ENCODE measurements at regions not wholly inside any gene's neighbourhood (a gene's known extent, or its start where the extent isn't known, plus 50 kb on each side); places are given as distances from the start of the nearest gene placed in this dataset.

DNA sequence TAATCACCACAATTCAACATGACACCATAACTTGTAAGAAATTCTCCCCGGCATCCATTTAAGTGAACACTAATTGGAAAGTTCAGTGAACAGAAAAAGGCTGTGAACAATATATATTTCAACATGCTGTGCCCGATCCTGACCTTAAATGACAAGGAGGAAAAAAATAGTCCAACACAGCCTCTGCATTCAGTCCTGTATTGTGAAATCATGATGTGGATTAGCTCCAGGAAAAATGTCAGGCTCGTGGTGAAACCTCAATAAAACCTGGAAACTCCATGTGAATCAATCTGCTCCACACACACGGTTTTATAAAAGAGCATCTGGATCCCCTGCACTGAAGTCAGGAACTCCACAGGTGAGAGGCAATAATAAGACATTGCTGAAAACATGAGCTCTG lies 145.4 kb upstream of the SPOPL start:
- BruUV-seq (replicated peaks): no TSS peak

DNA sequence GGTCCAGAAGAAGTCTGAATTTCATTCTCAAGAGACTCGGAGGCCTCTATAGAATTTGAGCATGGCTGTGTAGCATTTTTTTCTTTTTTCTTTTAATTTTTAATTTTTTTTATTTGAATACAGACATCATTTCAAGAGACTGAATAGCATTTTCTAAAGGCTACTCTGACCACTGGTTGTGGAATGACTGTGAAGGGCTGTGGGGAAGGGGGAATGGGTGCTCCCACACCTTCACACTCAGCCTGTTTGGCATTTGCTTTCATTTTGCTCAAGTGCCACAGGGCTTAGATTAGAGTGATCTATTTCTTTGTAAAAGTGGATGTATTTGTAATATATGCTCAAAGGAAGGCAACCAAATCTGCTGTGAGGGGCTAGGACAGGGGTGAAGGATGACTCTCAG lies 142.0 kb upstream of the SPOPL start:
- H2AFZ ChIP-seq: no peak overlapping the region
- no peaks in the 10 kb centered on the region for H3K9me3 ChIP-seq (ENCODE audit: insufficient read depth, low read depth)
- ChIA-PET POLR2A (ENCODE audit: unreplicated experiment) (no interaction called here), CTCF (no interaction called here)
- no peak overlapping the region for H3K4me3 ChIP-seq
- H3K9me2 ChIP-seq (ENCODE audit: insufficient read depth): no peaks in the 10 kb centered on the region
- BruUV-seq (replicated peaks): no TSS peak
- H3K27me3 ChIP-seq (ENCODE audit: insufficient read depth, low read depth): no peaks in the 10 kb centered on the region
- H4K20me1 ChIP-seq (ENCODE audit: insufficient read depth): no peaks in the 10 kb centered on the region
- no peak overlapping the region for H3K4me2 ChIP-seq
- intact Hi-C loops (cut with micrococcal nuclease; ENCODE audit: unreplicated experiment): no loop called here
- H3K79me2 ChIP-seq (ENCODE audit: low read depth): no peaks in the 10 kb centered on the region
- TF ChIP-seq, protein P1, sequence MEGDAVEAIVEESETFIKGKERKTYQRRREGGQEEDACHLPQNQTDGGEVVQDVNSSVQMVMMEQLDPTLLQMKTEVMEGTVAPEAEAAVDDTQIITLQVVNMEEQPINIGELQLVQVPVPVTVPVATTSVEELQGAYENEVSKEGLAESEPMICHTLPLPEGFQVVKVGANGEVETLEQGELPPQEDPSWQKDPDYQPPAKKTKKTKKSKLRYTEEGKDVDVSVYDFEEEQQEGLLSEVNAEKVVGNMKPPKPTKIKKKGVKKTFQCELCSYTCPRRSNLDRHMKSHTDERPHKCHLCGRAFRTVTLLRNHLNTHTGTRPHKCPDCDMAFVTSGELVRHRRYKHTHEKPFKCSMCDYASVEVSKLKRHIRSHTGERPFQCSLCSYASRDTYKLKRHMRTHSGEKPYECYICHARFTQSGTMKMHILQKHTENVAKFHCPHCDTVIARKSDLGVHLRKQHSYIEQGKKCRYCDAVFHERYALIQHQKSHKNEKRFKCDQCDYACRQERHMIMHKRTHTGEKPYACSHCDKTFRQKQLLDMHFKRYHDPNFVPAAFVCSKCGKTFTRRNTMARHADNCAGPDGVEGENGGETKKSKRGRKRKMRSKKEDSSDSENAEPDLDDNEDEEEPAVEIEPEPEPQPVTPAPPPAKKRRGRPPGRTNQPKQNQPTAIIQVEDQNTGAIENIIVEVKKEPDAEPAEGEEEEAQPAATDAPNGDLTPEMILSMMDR (conservative IDR thresholded peaks at IDR 0.05): no peak
- TF ChIP-seq EZH2 (IDR thresholded peaks at IDR 0.05; ENCODE audit: low read depth): no peak
- no peak for DNase-seq
- H3F3A ChIP-seq (ENCODE audit: insufficient read depth, low read depth): no peaks in the 10 kb centered on the region
- peaks cover 8% of the 10 kb centered on the region for H3K4me1 ChIP-seq (replicated peaks; ENCODE audit: insufficient read depth)
- no peak overlapping the region for H3K27ac ChIP-seq
- H3K36me3 ChIP-seq (ENCODE audit: low read depth): no peaks in the 10 kb centered on the region

More for the DNA sequence above, 145.4 kb upstream of the SPOPL start:
- Histone ChIP-seq H3K4me3 (no peak overlapping the region), H4K20me1 (ENCODE audit: insufficient read depth) (no peaks in the 10 kb centered on the region), H3K79me2 (ENCODE audit: low read depth) (no peaks in the 10 kb centered on the region), H3K27ac (no peak overlapping the region), H3F3A (ENCODE audit: insufficient read depth, low read depth) (no peaks in the 10 kb centered on the region), H3K36me3 (ENCODE audit: low read depth) (no peaks in the 10 kb centered on the region), H3K9me3 (ENCODE audit: insufficient read depth, low read depth) (no peaks in the 10 kb centered on the region), H3K9me2 (ENCODE audit: insufficient read depth) (no peaks in the 10 kb centered on the region), H3K27me3 (ENCODE audit: insufficient read depth, low read depth) (no peaks in the 10 kb centered on the region), H3K4me2 (peak overlapping the region; percentile 26), H2AFZ (no peak overlapping the region), H3K4me1 (replicated peaks; ENCODE audit: insufficient read depth) (peaks cover 8% of the 10 kb centered on the region)
- ChIA-PET POLR2A (ENCODE audit: unreplicated experiment) (no interaction called here), CTCF (no interaction called here)
- peak in 1 of 2 experiments; percentile 71 for DNase-seq
- intact Hi-C loops (cut with micrococcal nuclease; ENCODE audit: unreplicated experiment): no loop called here
- TF ChIP-seq, protein P1 (conservative IDR thresholded peaks at IDR 0.05): no peak
- TF ChIP-seq EZH2 (IDR thresholded peaks at IDR 0.05; ENCODE audit: low read depth): no peak

DNA sequence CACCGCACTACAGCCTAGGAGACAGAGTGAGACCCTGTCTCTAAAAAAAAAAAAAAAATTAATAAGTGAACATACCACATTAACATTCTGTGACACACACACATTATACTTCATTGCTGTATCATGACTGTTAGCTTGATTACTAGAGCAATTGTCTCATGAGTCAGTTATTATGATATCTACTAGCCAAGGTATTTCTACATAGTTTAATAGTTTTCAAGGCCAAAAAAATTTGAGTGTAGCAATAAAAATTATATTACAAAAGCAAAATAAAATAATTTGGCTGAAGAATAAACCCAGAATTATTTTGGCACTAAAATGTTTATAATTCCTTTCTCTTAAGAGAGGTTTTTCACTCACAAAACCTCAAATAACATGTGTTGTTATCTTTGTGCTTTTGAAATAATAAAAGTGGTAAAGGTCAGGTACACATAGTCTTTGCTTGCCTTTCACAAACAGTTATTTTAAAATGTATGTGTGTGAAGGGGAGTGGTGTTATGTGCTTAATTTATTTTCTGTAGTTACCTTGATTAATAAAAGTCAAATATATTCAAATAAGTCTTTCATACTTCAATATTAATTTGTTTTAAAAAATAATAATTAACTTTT lies 136.9 kb upstream of the SPOPL start:
- ChIA-PET CTCF (no interaction called here), POLR2A (ENCODE audit: unreplicated experiment) (no interaction called here)
- Histone ChIP-seq H3K4me1 (replicated peaks; ENCODE audit: insufficient read depth) (peaks cover 7% of the 10 kb centered on the region), H2AFZ (no peak overlapping the region), H3K36me3 (ENCODE audit: low read depth) (no peaks in the 10 kb centered on the region), H3K9me2 (ENCODE audit: insufficient read depth) (no peaks in the 10 kb centered on the region), H3K9me3 (ENCODE audit: insufficient read depth, low read depth) (no peaks in the 10 kb centered on the region), H3K27me3 (ENCODE audit: insufficient read depth, low read depth) (no peaks in the 10 kb centered on the region), H3K27ac (no peak overlapping the region), H3F3A (ENCODE audit: insufficient read depth, low read depth) (no peaks in the 10 kb centered on the region; the same call in 1 of the 2 replicates), H3K4me3 (no peak overlapping the region), H3K4me2 (no peak overlapping the region), H3K79me2 (ENCODE audit: low read depth) (no peaks in the 10 kb centered on the region), H4K20me1 (ENCODE audit: insufficient read depth) (no peaks in the 10 kb centered on the region)
- no TSS peak for BruUV-seq (replicated peaks)
- no peak for DNase-seq
- TF ChIP-seq EZH2 (IDR thresholded peaks at IDR 0.05; ENCODE audit: low read depth): no peak
- TF ChIP-seq, protein P1 (conservative IDR thresholded peaks at IDR 0.05): no peak
- intact Hi-C loops (cut with micrococcal nuclease; ENCODE audit: unreplicated experiment): no loop called here
